ENCODE measurements at regions not wholly inside any gene's neighbourhood (a gene's known extent, or its start where the extent isn't known, plus 50 kb on each side); places are given as distances from the start of the nearest gene placed in this dataset.
"Not testable (repeated sequence)": the region's sequence is repeated elsewhere in the genome, so short reads cannot be mapped to it uniquely, and the experiment has no call there.

DNA sequence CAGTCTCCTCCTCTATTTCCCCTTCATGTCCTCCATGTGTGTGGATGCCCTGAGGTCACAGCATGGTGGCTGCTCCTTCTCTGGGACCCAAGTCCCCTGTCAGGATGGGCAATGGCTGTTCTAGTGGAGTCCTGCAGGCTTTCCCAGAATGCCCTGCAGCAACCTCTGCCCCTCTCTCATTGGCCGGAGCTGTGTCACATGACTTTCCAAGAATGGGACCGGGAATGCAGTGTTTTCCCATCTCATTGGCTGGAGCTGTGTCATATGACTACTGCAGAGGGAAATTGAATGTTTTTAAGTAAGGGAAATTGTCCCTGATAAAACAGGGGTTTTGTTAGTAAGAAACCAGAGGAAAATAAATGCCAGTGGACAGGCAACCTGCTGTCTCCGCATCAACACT, 365.9 kb downstream of the PTPRU start:
- Mint-ChIP-seq H3K9me3 (no peaks in the 10 kb centered on the region), H3K36me3 (ENCODE audit: low read depth) (no peaks in the 10 kb centered on the region), H3K4me1 (ENCODE audit: low read depth) (no peaks in the 10 kb centered on the region), H3K27ac (no peak overlapping the region), H3K27me3 (ENCODE audit: insufficient read depth) (peaks cover 5% of the 10 kb centered on the region), H3K4me3 (no peak overlapping the region)
- intact Hi-C loops (cut with micrococcal nuclease): no loop called here
- DNase-seq (ENCODE audit: low spot score): no peak

DNA sequence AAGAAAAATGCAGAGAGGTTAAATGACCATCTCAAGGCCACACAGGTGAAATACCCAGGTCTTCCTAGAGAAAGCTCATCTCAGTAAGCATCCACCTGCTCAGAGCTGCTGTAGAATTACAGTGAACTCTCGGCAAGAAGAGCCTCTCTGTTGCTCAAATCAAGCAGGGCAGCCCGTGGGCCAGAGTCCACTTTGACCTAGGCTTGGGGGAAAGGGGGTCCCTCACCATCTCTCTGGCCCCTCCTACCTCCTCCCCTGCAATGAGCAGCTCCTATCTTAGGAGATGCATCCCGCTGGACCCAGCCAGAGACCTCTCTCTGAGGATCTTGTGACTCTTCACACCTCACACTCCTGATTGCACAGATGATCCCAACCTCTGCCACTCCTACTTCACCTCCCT, 364.7 kb downstream of the PTPRU start:
- Mint-ChIP-seq H3K27ac (no peak overlapping the region), H3K4me1 (ENCODE audit: low read depth) (no peaks in the 10 kb centered on the region), H3K4me3 (no peak overlapping the region), H3K9me3 (no peaks in the 10 kb centered on the region), H3K27me3 (ENCODE audit: insufficient read depth) (peaks cover 5% of the 10 kb centered on the region), H3K36me3 (ENCODE audit: low read depth) (no peaks in the 10 kb centered on the region)
- no peak for DNase-seq (ENCODE audit: low spot score)
- intact Hi-C loops (cut with micrococcal nuclease): no loop called here

DNA sequence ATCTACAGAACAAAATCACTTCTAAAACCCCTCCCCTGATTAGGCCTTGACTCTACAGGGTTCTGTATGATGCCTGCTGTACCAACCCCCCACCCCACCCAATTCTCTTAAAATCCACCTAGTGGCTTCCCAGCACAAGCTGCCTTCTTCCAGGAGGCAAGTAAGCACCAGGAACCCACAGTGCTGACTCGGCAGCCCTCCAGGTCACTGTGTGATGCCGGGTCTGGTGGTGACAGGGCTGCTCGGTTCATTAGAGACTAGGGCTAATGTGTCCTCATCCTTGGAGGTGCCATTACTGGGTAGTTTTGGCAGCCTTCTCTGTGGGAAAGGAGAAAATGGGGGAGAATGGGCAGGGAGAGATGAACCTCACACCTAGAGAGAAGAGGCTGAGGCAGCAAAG, 363.5 kb downstream of the PTPRU start:
- intact Hi-C loops (cut with micrococcal nuclease): no loop called here
- Mint-ChIP-seq H3K4me1 (ENCODE audit: low read depth) (no peaks in the 10 kb centered on the region), H3K4me3 (no peak overlapping the region), H3K27ac (no peak overlapping the region), H3K9me3 (no peaks in the 10 kb centered on the region), H3K36me3 (ENCODE audit: low read depth) (no peaks in the 10 kb centered on the region), H3K27me3 (ENCODE audit: insufficient read depth) (peaks cover 4% of the 10 kb centered on the region)
- no peak for DNase-seq (ENCODE audit: low spot score)

DNA sequence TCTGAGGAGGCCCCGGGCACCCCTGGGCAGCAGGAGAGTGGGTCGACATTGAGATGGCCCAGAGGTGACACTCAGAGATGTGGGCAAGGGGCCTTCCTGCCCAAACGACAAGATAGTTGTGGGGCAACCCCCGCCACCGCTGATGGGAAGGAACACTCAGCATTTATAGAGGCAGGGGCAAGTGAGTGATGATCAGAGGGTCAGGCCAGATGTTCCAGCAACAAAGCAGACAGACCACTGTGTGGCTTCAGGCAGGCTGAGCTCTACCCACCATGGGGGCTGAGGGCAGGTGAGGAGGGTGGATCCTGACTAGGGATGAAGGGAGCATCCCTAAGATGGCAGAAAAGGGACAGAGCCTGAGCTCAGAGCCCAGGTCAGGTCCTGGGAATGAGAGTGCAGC, 362.7 kb downstream of the PTPRU start:
- Mint-ChIP-seq H3K27me3 (ENCODE audit: insufficient read depth) (peaks cover 2% of the 10 kb centered on the region), H3K4me1 (ENCODE audit: low read depth) (no peaks in the 10 kb centered on the region), H3K27ac (no peak overlapping the region), H3K9me3 (no peaks in the 10 kb centered on the region), H3K4me3 (no peak overlapping the region), H3K36me3 (ENCODE audit: low read depth) (no peaks in the 10 kb centered on the region)
- DNase-seq (ENCODE audit: low spot score): no peak
- intact Hi-C loops (cut with micrococcal nuclease): no loop called here

DNA sequence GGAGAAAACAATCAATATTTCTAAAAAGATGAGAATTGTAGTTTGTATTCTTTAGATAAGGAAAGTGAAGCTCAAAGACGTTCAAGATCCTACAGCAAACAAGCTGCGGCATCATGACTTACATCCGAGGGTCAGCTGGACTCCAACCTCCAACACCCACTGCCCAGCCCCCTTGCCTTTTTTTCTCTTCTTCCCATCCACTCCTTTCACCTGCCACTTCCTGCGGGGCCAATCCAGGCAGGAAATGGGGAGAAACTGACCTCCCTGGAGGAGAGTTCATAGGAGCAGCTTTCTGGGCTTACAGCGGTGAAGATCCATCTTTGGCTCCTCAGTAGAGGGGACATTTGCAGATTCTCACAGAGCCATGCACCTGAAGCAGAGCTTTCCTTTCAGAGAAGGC, 361.5 kb downstream of the PTPRU start:
- H3K4me3 Mint-ChIP-seq: no peak overlapping the region
- DNase-seq (ENCODE audit: low spot score): no peak

DNA sequence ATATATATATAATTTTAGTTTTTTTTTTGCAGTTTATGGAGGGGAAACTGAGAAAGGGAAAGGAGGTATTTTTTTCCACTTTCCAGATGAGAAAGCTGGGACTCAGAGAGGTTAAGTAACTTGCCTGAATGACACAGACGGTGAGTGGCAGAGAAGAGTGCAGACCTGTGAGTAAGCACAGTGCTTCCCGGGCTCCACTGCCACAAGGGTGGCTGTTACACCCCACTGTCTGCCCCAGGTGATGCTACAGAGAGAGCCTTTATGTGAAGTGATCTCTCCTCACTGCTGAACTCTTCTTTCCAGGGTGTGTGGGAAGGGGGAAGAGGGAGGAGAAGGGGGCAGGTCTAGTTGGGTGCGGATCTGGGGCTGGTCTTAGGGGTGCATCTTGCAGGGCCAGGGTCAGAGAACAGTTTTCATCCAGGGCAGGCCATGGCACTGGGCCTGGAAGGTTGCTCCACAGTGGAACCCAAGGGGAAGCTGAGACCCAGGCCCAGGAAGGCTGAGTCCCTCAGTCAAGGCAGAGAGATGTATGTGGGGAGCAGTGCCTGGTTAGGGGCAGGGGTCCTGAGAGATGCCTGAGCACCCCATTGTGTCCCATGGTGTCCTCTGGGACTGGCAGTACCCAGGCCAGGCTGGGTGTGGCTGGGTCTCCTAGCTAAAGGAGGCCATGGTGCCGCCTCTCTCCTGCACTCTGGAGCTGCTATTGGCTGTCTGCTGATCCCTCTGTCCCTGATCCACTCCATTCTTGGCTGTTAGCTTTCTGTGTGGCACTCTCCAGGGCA, 357.5 kb downstream of the PTPRU start:
- no peak for DNase-seq (ENCODE audit: low spot score)
- H3K27me3 Mint-ChIP-seq (ENCODE audit: insufficient read depth): peaks cover 3% of the 10 kb centered on the region

More for the DNA sequence above, 361.5 kb downstream of the PTPRU start:
- intact Hi-C loops (cut with micrococcal nuclease): no loop called here
- Mint-ChIP-seq H3K27me3 (ENCODE audit: insufficient read depth) (peaks cover 2% of the 10 kb centered on the region), H3K27ac (no peak overlapping the region), H3K36me3 (ENCODE audit: low read depth) (no peaks in the 10 kb centered on the region), H3K9me3 (no peaks in the 10 kb centered on the region), H3K4me1 (ENCODE audit: low read depth) (no peaks in the 10 kb centered on the region)

DNA sequence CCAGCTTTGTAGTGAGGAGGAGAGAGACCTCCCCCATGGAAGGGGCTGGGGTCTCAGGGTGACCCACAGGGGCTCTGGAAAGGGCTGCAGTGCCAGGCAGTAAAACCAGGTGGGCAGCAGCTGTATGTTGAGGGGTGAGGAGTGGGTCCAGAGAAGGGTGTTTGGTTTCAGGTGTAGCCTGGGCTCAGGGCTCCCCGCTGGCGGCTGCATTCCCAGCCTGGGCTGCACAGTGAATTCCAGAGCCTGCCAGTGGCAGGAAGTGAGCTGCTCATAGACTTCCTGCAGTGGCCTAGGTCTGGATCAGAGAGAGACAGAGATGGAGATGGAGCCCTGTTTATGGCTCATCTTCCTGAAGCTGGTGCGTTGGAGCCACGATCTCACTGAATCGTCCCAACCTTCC, 356.4 kb downstream of the PTPRU start:
- Mint-ChIP-seq H3K9me3 (no peaks in the 10 kb centered on the region), H3K4me3 (no peak overlapping the region), H3K4me1 (ENCODE audit: low read depth) (no peaks in the 10 kb centered on the region), H3K27me3 (ENCODE audit: insufficient read depth) (peaks cover 8% of the 10 kb centered on the region), H3K36me3 (ENCODE audit: low read depth) (no peaks in the 10 kb centered on the region), H3K27ac (no peak overlapping the region)
- DNase-seq (ENCODE audit: low spot score): no peak
- intact Hi-C loops (cut with micrococcal nuclease): no loop called here

More for the DNA sequence above, 357.5 kb downstream of the PTPRU start:
- H3K36me3 Mint-ChIP-seq (ENCODE audit: low read depth): no peaks in the 10 kb centered on the region
- intact Hi-C loops (cut with micrococcal nuclease): no loop called here
- H3K4me1 Mint-ChIP-seq (ENCODE audit: low read depth): no peaks in the 10 kb centered on the region
- H3K4me3 Mint-ChIP-seq: no peak overlapping the region
- H3K9me3 Mint-ChIP-seq: no peaks in the 10 kb centered on the region
- no peak overlapping the region for H3K27ac Mint-ChIP-seq

DNA sequence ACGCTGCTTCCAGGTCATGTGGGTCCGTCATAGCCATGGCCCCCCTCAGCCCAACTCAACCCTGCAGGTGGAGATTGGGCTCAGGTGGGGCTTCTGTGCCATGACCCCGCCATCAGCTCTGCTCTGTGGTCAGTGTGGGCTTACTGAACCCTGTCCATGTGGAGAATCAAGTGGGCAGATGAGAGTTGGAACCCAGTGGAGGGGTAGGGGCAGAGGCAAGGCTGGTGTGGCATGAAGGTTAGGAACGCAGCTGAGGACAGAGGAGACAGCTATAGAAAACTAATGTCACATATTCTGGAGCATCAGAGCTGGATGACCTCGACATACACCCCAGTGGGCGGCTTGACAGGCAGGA, 355.9 kb downstream of the PTPRU start:
- intact Hi-C loops (cut with micrococcal nuclease): no loop called here
- H3K4me1 Mint-ChIP-seq (ENCODE audit: low read depth): no peaks in the 10 kb centered on the region
- H3K9me3 Mint-ChIP-seq: no peaks in the 10 kb centered on the region
- H3K4me3 Mint-ChIP-seq: no peak overlapping the region
- no peak overlapping the region for H3K27ac Mint-ChIP-seq
- no peak for DNase-seq (ENCODE audit: low spot score)
- H3K36me3 Mint-ChIP-seq (ENCODE audit: low read depth): no peaks in the 10 kb centered on the region
- peaks cover 8% of the 10 kb centered on the region for H3K27me3 Mint-ChIP-seq (ENCODE audit: insufficient read depth)

DNA sequence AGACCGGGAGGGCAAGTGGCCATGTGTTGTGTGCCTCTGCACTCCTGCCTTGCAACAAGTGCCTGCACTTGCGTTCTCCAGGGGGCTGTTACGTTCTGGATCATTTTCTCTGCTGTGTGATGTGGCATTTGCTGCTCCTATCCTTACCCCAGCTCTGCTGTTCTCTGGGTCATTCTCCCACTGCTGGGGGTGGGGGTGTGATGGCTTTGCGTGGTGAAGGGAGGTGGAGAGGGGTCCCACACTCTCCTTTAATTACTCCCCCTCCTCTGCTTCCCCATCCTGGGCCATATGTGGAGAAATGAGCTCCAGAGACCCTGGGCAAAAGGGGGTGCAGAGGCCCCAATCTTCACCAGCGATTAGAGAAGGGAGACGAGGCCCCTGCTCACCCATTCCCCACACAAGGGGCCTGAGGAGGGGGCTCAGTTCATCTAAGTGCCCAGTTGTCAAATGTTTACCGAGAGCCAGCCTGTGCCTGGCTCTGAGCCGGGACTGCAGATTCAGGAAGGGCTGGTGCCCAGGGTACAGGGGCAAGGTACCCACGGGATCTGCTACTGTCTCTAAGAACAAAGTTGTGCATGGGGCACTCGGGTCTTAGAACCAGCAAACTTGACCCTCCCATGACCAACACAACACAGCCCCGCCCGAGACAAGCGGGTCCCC, 355.4 kb downstream of the PTPRU start:
- H3K4me3 Mint-ChIP-seq: no peak overlapping the region
- no peak overlapping the region for H3K27ac Mint-ChIP-seq
- H3K4me1 Mint-ChIP-seq (ENCODE audit: low read depth): no peaks in the 10 kb centered on the region
- peaks cover 8% of the 10 kb centered on the region for H3K27me3 Mint-ChIP-seq (ENCODE audit: insufficient read depth)
- intact Hi-C loops (cut with micrococcal nuclease): no loop called here
- DNase-seq (ENCODE audit: low spot score): no peak
- no peaks in the 10 kb centered on the region for H3K9me3 Mint-ChIP-seq
- no peaks in the 10 kb centered on the region for H3K36me3 Mint-ChIP-seq (ENCODE audit: low read depth)

DNA sequence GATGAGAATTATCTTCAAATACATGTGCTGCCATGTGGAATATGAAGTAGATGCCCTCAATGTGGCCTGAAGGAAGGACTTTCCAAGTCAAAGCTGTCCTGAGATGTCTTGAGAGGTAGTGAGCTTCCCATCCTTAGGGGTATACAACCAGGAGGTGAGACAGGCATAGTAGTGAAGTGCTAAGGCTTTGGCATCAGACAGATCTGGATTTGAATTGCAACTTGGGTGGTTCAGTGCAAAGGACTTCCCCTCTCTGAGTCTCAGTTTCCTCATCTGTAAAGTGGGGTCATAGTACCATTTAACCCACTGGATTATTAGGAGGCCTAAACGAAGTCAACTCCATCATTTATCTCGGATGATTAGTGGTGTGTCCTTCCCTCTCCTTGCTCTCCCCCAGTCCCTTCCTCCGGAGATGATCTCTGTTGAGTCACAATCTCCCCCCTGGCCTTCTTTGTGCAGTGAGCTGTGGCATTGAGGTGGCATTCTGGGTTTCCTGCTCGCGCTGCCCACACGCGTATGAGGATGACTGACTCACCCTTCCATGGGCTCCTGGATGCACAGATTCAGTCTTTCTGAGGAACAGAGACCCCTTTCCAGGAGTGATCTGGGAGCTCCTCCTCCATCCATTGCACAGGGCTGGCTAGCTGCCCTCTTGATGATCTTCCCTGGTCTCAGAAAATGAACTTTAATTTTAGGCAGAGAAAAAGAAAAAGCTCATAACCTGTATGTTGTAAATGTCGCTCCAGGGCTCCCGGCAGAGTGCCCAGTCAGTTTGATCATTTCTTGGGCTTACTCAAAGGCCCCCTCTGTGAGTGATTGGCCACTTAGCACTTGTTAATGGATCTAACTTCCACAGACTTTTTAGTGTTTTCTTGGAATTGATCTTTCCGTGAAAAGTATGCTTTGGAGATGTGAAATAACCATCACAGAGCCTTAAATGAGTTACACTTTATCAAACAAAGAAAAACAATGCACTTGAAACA, 354.6 kb downstream of the PTPRU start:
- no peak for DNase-seq (ENCODE audit: low spot score)
- H3K4me3 Mint-ChIP-seq: no peak overlapping the region
- no peaks in the 10 kb centered on the region for H3K36me3 Mint-ChIP-seq (ENCODE audit: low read depth)
- no peaks in the 10 kb centered on the region for H3K4me1 Mint-ChIP-seq (ENCODE audit: low read depth)
- no peaks in the 10 kb centered on the region for H3K9me3 Mint-ChIP-seq
- intact Hi-C loops (cut with micrococcal nuclease): no loop called here
- peaks cover 8% of the 10 kb centered on the region for H3K27me3 Mint-ChIP-seq (ENCODE audit: insufficient read depth)
- no peak overlapping the region for H3K27ac Mint-ChIP-seq

DNA sequence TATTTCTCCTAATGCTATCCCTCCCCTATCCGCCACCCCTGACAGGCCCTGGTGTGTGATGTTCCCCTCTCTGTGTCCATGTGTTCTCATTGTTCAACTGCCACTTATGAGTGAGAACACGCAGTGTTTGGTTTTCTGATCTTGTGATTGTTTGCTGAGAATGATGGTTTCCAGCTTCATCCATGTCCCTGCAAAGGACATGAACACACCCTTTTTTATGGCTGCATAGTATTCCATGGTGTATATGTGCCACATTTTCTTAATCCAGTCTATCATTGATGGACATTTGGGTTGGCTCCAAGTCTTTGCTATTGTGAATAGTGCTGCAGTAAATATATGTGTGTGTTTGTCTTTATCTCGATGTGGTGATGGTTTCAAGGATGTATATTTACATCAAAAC, 353.4 kb downstream of the PTPRU start:
- H3K4me3 Mint-ChIP-seq; H3K9me3 Mint-ChIP-seq; H3K27ac Mint-ChIP-seq; H3K36me3 Mint-ChIP-seq (ENCODE audit: low read depth); DNase-seq (ENCODE audit: low spot score); intact Hi-C loops (cut with micrococcal nuclease); H3K27me3 Mint-ChIP-seq (ENCODE audit: insufficient read depth); H3K4me1 Mint-ChIP-seq (ENCODE audit: low read depth): not testable (repeated sequence)

DNA sequence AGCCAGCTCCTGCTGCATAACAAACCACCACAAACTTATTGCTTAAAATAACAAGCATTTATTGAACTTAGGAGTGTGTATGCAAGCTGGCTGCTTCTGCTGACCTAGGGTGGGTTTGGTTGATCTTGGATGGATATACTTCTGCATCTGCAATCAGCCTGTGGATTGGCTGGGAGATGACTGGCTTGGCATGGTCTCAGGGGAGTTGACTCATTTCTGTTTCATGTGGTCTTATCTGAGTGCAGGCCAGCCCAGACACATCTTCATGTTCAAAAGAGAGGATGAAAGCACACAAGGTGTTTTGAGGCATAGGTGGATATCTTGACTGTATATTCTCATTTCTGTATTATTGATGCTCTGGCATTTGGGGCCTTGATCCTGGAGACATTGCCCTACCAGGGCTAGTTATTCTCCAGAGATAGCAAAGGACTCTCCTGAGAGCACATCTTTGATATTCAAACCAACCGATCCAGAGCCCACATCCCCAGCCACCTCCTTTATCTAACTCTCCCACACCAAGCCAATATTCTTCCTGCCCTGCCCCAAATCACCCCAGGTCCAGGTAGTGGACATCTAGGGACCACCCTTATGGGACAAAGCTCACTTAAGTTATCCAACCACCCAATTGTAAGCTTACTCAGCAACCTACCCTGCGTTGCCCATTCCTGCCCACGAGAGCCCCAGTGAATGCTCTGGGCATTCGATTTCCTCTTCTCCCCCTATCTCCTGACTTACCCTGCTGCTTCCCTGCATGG, 350.8 kb downstream of the PTPRU start:
- no peak for DNase-seq (ENCODE audit: low spot score)
- Mint-ChIP-seq H3K36me3 (ENCODE audit: low read depth) (no peaks in the 10 kb centered on the region), H3K27ac (no peak overlapping the region), H3K27me3 (ENCODE audit: insufficient read depth) (peaks cover 8% of the 10 kb centered on the region), H3K4me1 (ENCODE audit: low read depth) (no peaks in the 10 kb centered on the region), H3K9me3 (no peaks in the 10 kb centered on the region), H3K4me3 (no peak overlapping the region)
- intact Hi-C loops (cut with micrococcal nuclease): no loop called here

Data from activated T-helper 1 cell treated with anti-CD3 and anti-CD28 coated beads, Interleukin-12 subunit alpha, Interleukin-12 subunit beta, Interleukin-2, Interleukin-4 antibody, amounts not matched to agents 30 ng/mL and 10 ng/mL and 1 ng/mL, durations not matched to agents 14 hours and 24 hours and 36 hours (primary cell).